ENCODE measurements at regions not wholly inside any gene's neighbourhood (a gene's known extent, or its start where the extent isn't known, plus 50 kb on each side); places are given as distances from the start of the nearest gene placed in this dataset.

- no peak for DNase-seq (ENCODE audit: low read depth)
Observed at GRCh38 chr14:97657609-97658008, 860.4 kb downstream of the VRK1 start.

GRCh38 chr14:97687944-97688630, 890.9 kb downstream of the VRK1 start:
- no peak for DNase-seq (ENCODE audit: low read depth)

GRCh38 chr14:97688631-97689336, 891.6 kb downstream of the VRK1 start:
- no peak for DNase-seq (ENCODE audit: low read depth)

GRCh38 chr14:97692084-97692483, 894.9 kb downstream of the VRK1 start:
- no peak for DNase-seq (ENCODE audit: low read depth)

- no peak for DNase-seq (ENCODE audit: low read depth)
Observed at GRCh38 chr14:97695456-97695981, 898.3 kb downstream of the VRK1 start.

- DNase-seq (ENCODE audit: low read depth), result no peak
Observed at GRCh38 chr14:97697772-97698171, 900.6 kb downstream of the VRK1 start.

GRCh38 chr14:97699026-97699425, 901.8 kb downstream of the VRK1 start:
- no peak for DNase-seq (ENCODE audit: low read depth)

- no peak for DNase-seq (ENCODE audit: low read depth)
Observed at GRCh38 chr14:97703006-97703760, 906.0 kb downstream of the VRK1 start.

- no peak for DNase-seq (ENCODE audit: low read depth)
Observed at GRCh38 chr14:97704316-97704885, 907.2 kb downstream of the VRK1 start.

GRCh38 chr14:97705107-97705506, 907.9 kb downstream of the VRK1 start:
- DNase-seq (ENCODE audit: low read depth), result no peak

- DNase-seq (ENCODE audit: low read depth), result no peak
Observed at GRCh38 chr14:97705976-97706375, 908.8 kb downstream of the VRK1 start.

- DNase-seq (ENCODE audit: low read depth), result no peak
Observed at GRCh38 chr14:97706819-97707218, 909.6 kb downstream of the VRK1 start.

GRCh38 chr14:97707603-97708002, 910.4 kb downstream of the VRK1 start:
- no peak for DNase-seq (ENCODE audit: low read depth)

- DNase-seq (ENCODE audit: low read depth), result no peak
Observed at GRCh38 chr14:97709552-97709951, 912.4 kb downstream of the VRK1 start.

- DNase-seq (ENCODE audit: low read depth), result no peak
Observed at GRCh38 chr14:97710726-97711125, 913.5 kb downstream of the VRK1 start.

GRCh38 chr14:97712471-97712870, 915.3 kb downstream of the VRK1 start:
- DNase-seq (ENCODE audit: low read depth), result no peak

GRCh38 chr14:97713023-97713422, 915.8 kb downstream of the VRK1 start:
- no peak for DNase-seq (ENCODE audit: low read depth)

GRCh38 chr14:97718886-97719442, 921.8 kb downstream of the VRK1 start:
- no peak for DNase-seq (ENCODE audit: low read depth)

GRCh38 chr14:97719931-97720330, 922.7 kb downstream of the VRK1 start:
- peak; percentile 39 for DNase-seq (ENCODE audit: low read depth)

- DNase-seq (ENCODE audit: low read depth), result no peak
Observed at GRCh38 chr14:97723351-97723750, 926.2 kb downstream of the VRK1 start.

GRCh38 chr14:97723819-97724218, 926.6 kb downstream of the VRK1 start:
- no peak for DNase-seq (ENCODE audit: low read depth)

GRCh38 chr14:97724265-97724731, 927.1 kb downstream of the VRK1 start:
- DNase-seq (ENCODE audit: low read depth), result no peak

Data from T-helper 22 cell (primary cell).